ENCODE measurements at regions not wholly inside any gene's neighbourhood (a gene's known extent, or its start where the extent isn't known, plus 50 kb on each side); places are given as distances from the start of the nearest gene placed in this dataset.

DNA sequence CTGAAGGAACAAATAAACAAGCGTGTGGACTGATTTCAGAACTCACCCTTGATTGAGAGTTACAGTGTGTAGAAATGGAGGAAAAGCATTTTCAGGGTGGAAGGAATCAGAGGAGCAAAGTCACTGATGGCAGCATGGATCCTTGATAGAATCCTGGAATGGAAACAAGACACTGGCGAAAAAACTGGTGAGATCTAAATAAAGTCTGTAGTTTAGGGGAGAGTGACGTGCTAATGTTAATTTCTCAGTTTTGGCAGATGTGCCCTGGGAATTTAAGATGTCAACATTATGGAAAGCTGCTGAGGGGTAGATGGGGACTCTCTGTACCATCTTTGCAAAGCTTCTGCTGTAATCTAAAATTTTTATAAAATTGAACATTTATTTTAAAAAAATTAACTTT, 378.0 kb downstream of the UQCRFS1 start:
- Histone ChIP-seq H3K27me3 (peaks cover 0 to 12% (median 0%) of the 10 kb centered on the region in 9 donors), H3K36me3 (no peaks in the 10 kb centered on the region), H3K27ac (no peak overlapping the region), H3K9me3 (no peaks in the 10 kb centered on the region), H3K4me1 (no peaks in the 10 kb centered on the region), H3K4me3 (no peak overlapping the region)
- TF ChIP-seq, protein P1, sequence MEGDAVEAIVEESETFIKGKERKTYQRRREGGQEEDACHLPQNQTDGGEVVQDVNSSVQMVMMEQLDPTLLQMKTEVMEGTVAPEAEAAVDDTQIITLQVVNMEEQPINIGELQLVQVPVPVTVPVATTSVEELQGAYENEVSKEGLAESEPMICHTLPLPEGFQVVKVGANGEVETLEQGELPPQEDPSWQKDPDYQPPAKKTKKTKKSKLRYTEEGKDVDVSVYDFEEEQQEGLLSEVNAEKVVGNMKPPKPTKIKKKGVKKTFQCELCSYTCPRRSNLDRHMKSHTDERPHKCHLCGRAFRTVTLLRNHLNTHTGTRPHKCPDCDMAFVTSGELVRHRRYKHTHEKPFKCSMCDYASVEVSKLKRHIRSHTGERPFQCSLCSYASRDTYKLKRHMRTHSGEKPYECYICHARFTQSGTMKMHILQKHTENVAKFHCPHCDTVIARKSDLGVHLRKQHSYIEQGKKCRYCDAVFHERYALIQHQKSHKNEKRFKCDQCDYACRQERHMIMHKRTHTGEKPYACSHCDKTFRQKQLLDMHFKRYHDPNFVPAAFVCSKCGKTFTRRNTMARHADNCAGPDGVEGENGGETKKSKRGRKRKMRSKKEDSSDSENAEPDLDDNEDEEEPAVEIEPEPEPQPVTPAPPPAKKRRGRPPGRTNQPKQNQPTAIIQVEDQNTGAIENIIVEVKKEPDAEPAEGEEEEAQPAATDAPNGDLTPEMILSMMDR (IDR thresholded peaks at IDR 0.05), result no peak
- TF ChIP-seq POLR2A (IDR thresholded peaks at IDR 0.05), result no peak
- WGBS, 4 donors, result 66 to 70% (median 66%) methylated on average over 3 of the region's 3 CpGs
- no peak for ATAC-seq
- no peak for DNase-seq
- intact Hi-C loops (cut with DNase I), result no loop called here

DNA sequence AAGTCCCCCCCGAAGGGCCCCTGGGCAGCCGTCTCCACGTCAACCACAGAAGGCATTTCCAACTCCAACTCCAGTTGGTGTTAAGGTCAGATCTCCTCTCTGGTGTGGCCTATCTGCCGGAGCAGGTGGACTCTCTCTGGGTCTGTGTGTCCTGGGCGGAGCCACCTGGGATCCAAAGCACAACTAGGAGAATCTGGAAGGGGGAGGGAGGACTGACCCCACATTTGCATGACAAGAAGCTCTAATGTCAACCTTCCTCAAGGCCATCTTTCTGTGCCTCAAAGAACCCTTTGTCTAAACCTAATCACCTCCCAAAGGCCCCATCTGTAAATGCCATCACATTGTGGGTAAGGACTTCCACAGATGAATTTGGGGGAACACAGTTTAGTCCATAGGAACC, 381.5 kb downstream of the UQCRFS1 start:
- Histone ChIP-seq H3K27me3 (peaks cover 0 to 12% (median 0%) of the 10 kb centered on the region in 9 donors), H3K27ac (no peak overlapping the region), H3K36me3 (no peaks in the 10 kb centered on the region), H3K4me3 (no peak overlapping the region), H3K9me3 (no peaks in the 10 kb centered on the region), H3K4me1 (no peaks in the 10 kb centered on the region)
- WGBS, 4 donors, result 80 to 92% (median 84%) methylated on average over 5 of the region's 5 CpGs
- intact Hi-C loops (cut with DNase I), result no loop called here
- ATAC-seq (no peak), DNase-seq (no peak)
- TF ChIP-seq, protein P1 (IDR thresholded peaks at IDR 0.05), result no peak
- TF ChIP-seq POLR2A (IDR thresholded peaks at IDR 0.05), result no peak

DNA sequence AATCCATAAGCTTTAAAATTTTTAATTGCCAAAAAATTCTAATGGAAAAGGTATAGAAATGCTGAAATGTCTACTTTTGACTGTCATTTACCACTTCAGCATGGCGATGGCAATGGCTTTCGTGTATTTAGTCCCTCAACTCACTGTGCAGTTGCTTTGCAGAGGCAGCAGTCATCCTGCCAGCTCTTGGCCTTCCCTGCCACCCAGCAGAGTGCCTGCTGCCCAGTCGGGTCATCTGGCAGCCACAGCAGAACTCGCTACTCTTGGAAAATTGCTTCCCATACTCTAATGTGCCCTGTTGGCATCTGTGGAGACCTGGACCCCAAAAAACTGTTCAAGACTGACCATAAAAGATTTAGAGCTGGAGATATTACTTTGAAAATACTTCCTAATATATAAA, 383.2 kb downstream of the UQCRFS1 start:
- peaks cover 0 to 12% (median 0%) of the 10 kb centered on the region in 9 donors for H3K27me3 ChIP-seq
- H3K4me3 ChIP-seq, result no peak overlapping the region
- no peaks in the 10 kb centered on the region for H3K9me3 ChIP-seq
- ATAC-seq, result peak in 2 of 4 donors; percentile 52 to 57
- H3K4me1 ChIP-seq, result no peaks in the 10 kb centered on the region
- WGBS, 4 donors, result 44 to 69% (median 56%) methylated on average over 4 of the region's 4 CpGs
- H3K27ac ChIP-seq, result no peak overlapping the region
- intact Hi-C loops (cut with DNase I), result no loop called here
- TF ChIP-seq, protein P1 (IDR thresholded peaks at IDR 0.05), result no peak
- TF ChIP-seq POLR2A (IDR thresholded peaks at IDR 0.05), result no peak
- DNase-seq, result peak in 1 of 5 donors; percentile 33
- H3K36me3 ChIP-seq, result no peaks in the 10 kb centered on the region

DNA sequence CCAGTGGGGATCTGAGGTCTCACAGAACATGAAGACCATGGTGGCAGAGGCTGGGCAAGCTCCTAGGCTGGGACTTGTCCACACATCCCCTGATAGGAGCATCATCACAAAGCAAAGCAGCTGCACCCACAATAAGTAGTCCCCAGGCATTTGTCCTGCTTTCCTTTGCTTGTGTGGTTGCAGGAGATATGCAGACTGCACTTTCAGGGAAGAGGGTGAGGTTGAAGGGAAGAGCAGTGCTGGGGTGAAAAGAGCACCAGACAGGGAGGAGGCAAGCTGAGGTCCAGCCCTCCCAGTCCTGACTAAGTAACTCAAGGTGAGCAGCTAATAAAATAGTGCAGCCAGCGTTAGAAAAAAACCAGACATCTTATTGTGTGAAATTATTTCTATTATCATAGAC, 383.6 kb downstream of the UQCRFS1 start:
- Histone ChIP-seq H3K4me1 (no peaks in the 10 kb centered on the region), H3K9me3 (no peaks in the 10 kb centered on the region), H3K27me3 (peaks cover 0 to 10% (median 0%) of the 10 kb centered on the region in 9 donors), H3K27ac (no peak overlapping the region), H3K4me3 (no peak overlapping the region), H3K36me3 (no peaks in the 10 kb centered on the region)
- 84 to 95% (median 91%) methylated on average over 1 of the region's 1 CpG for WGBS, 4 donors
- intact Hi-C loops (cut with DNase I), result no loop called here
- TF ChIP-seq, protein P1 (IDR thresholded peaks at IDR 0.05), result no peak
- TF ChIP-seq POLR2A (IDR thresholded peaks at IDR 0.05), result no peak
- DNase-seq (no peak), ATAC-seq (no peak)

Measured in heart left ventricle (tissue), 16 donors.